ENCODE measurements at regions not wholly inside any gene's neighbourhood (a gene's known extent, or its start where the extent isn't known, plus 50 kb on each side); places are given as distances from the start of the nearest gene placed in this dataset.
"Not testable (repeated sequence)": the region's sequence is repeated elsewhere in the genome, so short reads cannot be mapped to it uniquely, and the experiment has no call there.

GRCh38 chr18:30601541-30601940 is 441.0 kb downstream of the DSC3 start:
- H3K27ac ChIP-seq: no peak overlapping the region
- TF ChIP-seq, protein P1, sequence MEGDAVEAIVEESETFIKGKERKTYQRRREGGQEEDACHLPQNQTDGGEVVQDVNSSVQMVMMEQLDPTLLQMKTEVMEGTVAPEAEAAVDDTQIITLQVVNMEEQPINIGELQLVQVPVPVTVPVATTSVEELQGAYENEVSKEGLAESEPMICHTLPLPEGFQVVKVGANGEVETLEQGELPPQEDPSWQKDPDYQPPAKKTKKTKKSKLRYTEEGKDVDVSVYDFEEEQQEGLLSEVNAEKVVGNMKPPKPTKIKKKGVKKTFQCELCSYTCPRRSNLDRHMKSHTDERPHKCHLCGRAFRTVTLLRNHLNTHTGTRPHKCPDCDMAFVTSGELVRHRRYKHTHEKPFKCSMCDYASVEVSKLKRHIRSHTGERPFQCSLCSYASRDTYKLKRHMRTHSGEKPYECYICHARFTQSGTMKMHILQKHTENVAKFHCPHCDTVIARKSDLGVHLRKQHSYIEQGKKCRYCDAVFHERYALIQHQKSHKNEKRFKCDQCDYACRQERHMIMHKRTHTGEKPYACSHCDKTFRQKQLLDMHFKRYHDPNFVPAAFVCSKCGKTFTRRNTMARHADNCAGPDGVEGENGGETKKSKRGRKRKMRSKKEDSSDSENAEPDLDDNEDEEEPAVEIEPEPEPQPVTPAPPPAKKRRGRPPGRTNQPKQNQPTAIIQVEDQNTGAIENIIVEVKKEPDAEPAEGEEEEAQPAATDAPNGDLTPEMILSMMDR (conservative IDR thresholded peaks at IDR 0.05; ENCODE audit: low read depth, low read length): no peak
- H3K9ac ChIP-seq: no peak overlapping the region
- no peaks in the 10 kb centered on the region for H3K79me2 ChIP-seq (ENCODE audit: insufficient read depth, low read depth)
- no peak overlapping the region for H3K4me3 ChIP-seq (IDR thresholded peaks at IDR 0.05; ENCODE audit: insufficient read depth, low read depth, low read length)
- H3K36me3 ChIP-seq (ENCODE audit: insufficient read depth): no peaks in the 10 kb centered on the region
- H3K27me3 ChIP-seq (ENCODE audit: insufficient read depth, low read depth): no peaks in the 10 kb centered on the region
- no peaks in the 10 kb centered on the region for H4K20me1 ChIP-seq (ENCODE audit: insufficient read depth)
- no peaks in the 10 kb centered on the region for H3K4me1 ChIP-seq (ENCODE audit: low read depth, poor library complexity, severe bottlenecking)
- no peak overlapping the region for H2AFZ ChIP-seq (ENCODE audit: low read depth)
- no peak overlapping the region for H3K4me2 ChIP-seq

DNA sequence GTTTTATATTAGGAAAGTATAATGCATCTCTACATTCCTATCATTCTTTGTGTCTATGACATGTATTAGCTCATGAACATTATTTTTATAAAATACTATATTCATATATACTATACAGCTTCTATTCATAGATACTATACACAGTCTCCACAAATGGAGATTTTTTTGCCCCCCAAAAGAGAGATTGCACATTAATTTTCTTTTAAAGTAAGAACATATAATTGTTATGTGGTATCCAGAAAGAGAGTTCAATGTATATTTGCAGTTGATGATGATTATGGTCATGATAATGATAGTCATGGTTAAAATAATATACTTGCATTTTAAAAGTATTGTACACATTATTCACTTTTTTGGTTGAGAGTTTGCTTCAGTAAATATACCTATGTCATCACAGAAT is 445.3 kb downstream of the DSC3 start:
- Histone ChIP-seq H3K36me3 (ENCODE audit: insufficient read depth) (no peaks in the 10 kb centered on the region), H2AFZ (ENCODE audit: low read depth) (no peak overlapping the region), H3K9ac (no peak overlapping the region), H4K20me1 (ENCODE audit: insufficient read depth) (no peaks in the 10 kb centered on the region), H3K27me3 (ENCODE audit: insufficient read depth, low read depth) (no peaks in the 10 kb centered on the region), H3K4me2 (no peak overlapping the region), H3K79me2 (ENCODE audit: insufficient read depth, low read depth) (no peaks in the 10 kb centered on the region), H3K4me3 (IDR thresholded peaks at IDR 0.05; ENCODE audit: insufficient read depth, low read depth, low read length) (no peak overlapping the region), H3K4me1 (ENCODE audit: low read depth, poor library complexity, severe bottlenecking) (no peaks in the 10 kb centered on the region), H3K27ac (no peak overlapping the region)
- TF ChIP-seq, protein P1 (conservative IDR thresholded peaks at IDR 0.05; ENCODE audit: low read depth, low read length): no peak

DNA sequence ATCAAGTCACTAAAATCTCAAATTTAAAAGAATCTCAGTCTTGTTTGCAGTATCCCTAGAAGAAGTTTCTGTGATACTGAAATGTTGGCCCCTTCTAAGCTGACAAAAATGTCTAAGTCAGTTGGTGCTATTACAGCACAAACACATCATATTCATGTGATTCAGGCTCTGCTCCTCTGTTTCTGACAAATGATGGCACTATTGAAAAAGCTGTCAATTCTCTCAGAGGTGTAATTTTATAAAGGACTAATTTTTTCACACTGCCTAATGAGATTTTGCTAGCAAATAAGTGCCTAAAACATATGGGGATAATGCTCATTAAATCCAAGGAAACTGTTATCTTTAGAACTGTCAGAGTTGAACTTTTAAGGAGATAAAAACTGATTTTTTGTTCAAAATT is 445.9 kb downstream of the DSC3 start:
- Histone ChIP-seq H4K20me1 (ENCODE audit: insufficient read depth) (no peaks in the 10 kb centered on the region), H3K4me1 (ENCODE audit: low read depth, poor library complexity, severe bottlenecking) (no peaks in the 10 kb centered on the region), H3K27me3 (ENCODE audit: insufficient read depth, low read depth) (no peaks in the 10 kb centered on the region), H2AFZ (ENCODE audit: low read depth) (no peak overlapping the region), H3K27ac (no peak overlapping the region), H3K4me2 (no peak overlapping the region), H3K4me3 (IDR thresholded peaks at IDR 0.05; ENCODE audit: insufficient read depth, low read depth, low read length) (no peak overlapping the region), H3K36me3 (ENCODE audit: insufficient read depth) (no peaks in the 10 kb centered on the region), H3K9ac (no peak overlapping the region), H3K79me2 (ENCODE audit: insufficient read depth, low read depth) (no peaks in the 10 kb centered on the region)
- TF ChIP-seq, protein P1 (conservative IDR thresholded peaks at IDR 0.05; ENCODE audit: low read depth, low read length): no peak

GRCh38 chr18:30595942-30596341 is 446.6 kb downstream of the DSC3 start:
- no peak overlapping the region for H3K4me3 ChIP-seq (IDR thresholded peaks at IDR 0.05; ENCODE audit: insufficient read depth, low read depth, low read length)
- H3K4me1 ChIP-seq (ENCODE audit: low read depth, poor library complexity, severe bottlenecking): no peaks in the 10 kb centered on the region
- H3K9ac ChIP-seq: no peak overlapping the region
- no peaks in the 10 kb centered on the region for H3K36me3 ChIP-seq (ENCODE audit: insufficient read depth)
- no peak overlapping the region for H3K27ac ChIP-seq
- H3K4me2 ChIP-seq: no peak overlapping the region
- H2AFZ ChIP-seq (ENCODE audit: low read depth): no peak overlapping the region
- no peaks in the 10 kb centered on the region for H3K79me2 ChIP-seq (ENCODE audit: insufficient read depth, low read depth)
- no peaks in the 10 kb centered on the region for H3K27me3 ChIP-seq (ENCODE audit: insufficient read depth, low read depth)
- H4K20me1 ChIP-seq (ENCODE audit: insufficient read depth): no peaks in the 10 kb centered on the region
- TF ChIP-seq, protein P1 (conservative IDR thresholded peaks at IDR 0.05; ENCODE audit: low read depth, low read length): no peak

- not testable (repeated sequence) for H3K36me3 ChIP-seq (ENCODE audit: insufficient read depth); H2AFZ ChIP-seq (ENCODE audit: low read depth); H3K9ac ChIP-seq; H3K27me3 ChIP-seq (ENCODE audit: insufficient read depth, low read depth); H3K27ac ChIP-seq; H3K4me2 ChIP-seq; H4K20me1 ChIP-seq (ENCODE audit: insufficient read depth); H3K79me2 ChIP-seq (ENCODE audit: insufficient read depth, low read depth); H3K4me3 ChIP-seq (IDR thresholded peaks at IDR 0.05; ENCODE audit: insufficient read depth, low read depth, low read length); H3K4me1 ChIP-seq (ENCODE audit: low read depth, poor library complexity, severe bottlenecking)
Observed at GRCh38 chr18:30594911-30595310, 447.6 kb downstream of the DSC3 start.
